CD4-positive, alpha-beta T cell (primary cell): ENCODE measurements at regions not wholly inside any gene's neighbourhood (a gene's known extent, or its start where the extent isn't known, plus 50 kb on each side); places are given as distances from the start of the nearest gene placed in this dataset.

Source experiments
- ATAC-seq: fragments of 200-7000 bp; cut with Tn5 transposase; one replicate; pipeline ENCODE4 v1.10.0; 2022; ENCODE audit warnings: mild to moderate bottlenecking; ENCODE audit not compliant: poor library complexity
- CTCF ChIA-PET: fragments of 350-600 bp; sonication (Branson Sonifier 250); formaldehyde crosslinking; loops from one replicate; lab custom pipeline; 2021; ENCODE audit warnings: antibody characterized with exemption, inconsistent platforms; lab: Charles Lee
- POLR2A ChIA-PET: fragments of 350-600 bp; sonication (Branson Sonifier 250); formaldehyde crosslinking; loops from one replicate; lab custom pipeline; 2021; ENCODE audit warnings: antibody characterized with exemption, inconsistent platforms; lab: Charles Lee
- DNase-seq, 14 experiments: peaks; one replicate each; pipeline ENCODE4 v3.0.0-alpha.2; 2013 to 2020; ENCODE audit warnings: mixed read lengths in 2 of 14
- H3K27ac ChIP-seq, 2 donors: one replicate each; pipeline versions ENCODE4 v1.5.1 to v1.7.0; 2013; ENCODE audit warnings: low read length in 2 of 2, low read depth in 1 of 2, mild to moderate bottlenecking in 1 of 2
- H3K27me3 ChIP-seq, 2 experiments: 1 replicate in 1 of 2; 2 replicates in 1 of 2; pipeline versions ENCODE4 v1.6.1 to v1.7.0; 2013; ENCODE audit warnings: low read length in 2 of 2, control low read depth in 1 of 2, mild to moderate bottlenecking in 1 of 2, moderate library complexity in 1 of 2; ENCODE audit not compliant: insufficient read depth in 2 of 2, control insufficient read depth in 1 of 2
- H3K36me3 ChIP-seq: one replicate; pipeline ENCODE4 v1.6.1; 2013; ENCODE audit warnings: low read length, control low read depth; ENCODE audit not compliant: insufficient read depth
- H3K4me1 ChIP-seq: one replicate; pipeline ENCODE4 v1.6.1; 2013; ENCODE audit warnings: low read length, control low read depth; ENCODE audit not compliant: insufficient read depth
- H3K4me3 ChIP-seq: one replicate; pipeline ENCODE4 v1.5.1; 2013; ENCODE audit warnings: mild to moderate bottlenecking, low read length, moderate library complexity
- H3K9me3 ChIP-seq, 2 experiments: 1 replicate in 1 of 2; 2 replicates in 1 of 2; pipeline versions ENCODE4 v1.6.1 to v1.7.0; 2013; ENCODE audit warnings: low read length in 2 of 2, mild to moderate bottlenecking in 2 of 2, control low read depth in 1 of 2, moderate library complexity in 1 of 2; ENCODE audit not compliant: control insufficient read depth in 1 of 2, insufficient read depth in 1 of 2
- H3K27ac Mint-ChIP-seq: one replicate; pipeline ENCODE4 v1.8.0; 2020; ENCODE audit warnings: mixed read lengths
- H3K27me3 Mint-ChIP-seq: one replicate; pipeline ENCODE4 v1.8.0; 2021; ENCODE audit warnings: mixed read lengths
- H3K36me3 Mint-ChIP-seq: one replicate; pipeline ENCODE4 v1.8.0; 2021; ENCODE audit warnings: low read depth, mixed read lengths
- H3K4me1 Mint-ChIP-seq: one replicate; pipeline ENCODE4 v1.8.0; 2021; ENCODE audit warnings: low read depth, mixed read lengths
- H3K4me3 Mint-ChIP-seq: one replicate; pipeline ENCODE4 v1.8.0; 2020; ENCODE audit warnings: mild to moderate bottlenecking, mixed read lengths
- H3K9me3 Mint-ChIP-seq: one replicate; pipeline ENCODE4 v1.8.0; 2020; ENCODE audit warnings: mixed read lengths
- intact Hi-C, 2 experiments: fragments of 100-400 bp; cut with DNase I in 1 of 2; cut with micrococcal nuclease in 1 of 2; formaldehyde crosslinking; loops; one replicate each; pipeline versions ENCODE4 v1.15.1 to v1.9.0; 2023 to 2025; cut with DNase I, micrococcal nuclease
- TF ChIP-seq, protein P1 (sequence below): fragments of 200-600 bp; IDR thresholded peaks from one replicate; pipeline ENCODE4 v1.8.0; 2022; ENCODE audit warnings: antibody characterized with exemption, mild to moderate bottlenecking

DNA sequence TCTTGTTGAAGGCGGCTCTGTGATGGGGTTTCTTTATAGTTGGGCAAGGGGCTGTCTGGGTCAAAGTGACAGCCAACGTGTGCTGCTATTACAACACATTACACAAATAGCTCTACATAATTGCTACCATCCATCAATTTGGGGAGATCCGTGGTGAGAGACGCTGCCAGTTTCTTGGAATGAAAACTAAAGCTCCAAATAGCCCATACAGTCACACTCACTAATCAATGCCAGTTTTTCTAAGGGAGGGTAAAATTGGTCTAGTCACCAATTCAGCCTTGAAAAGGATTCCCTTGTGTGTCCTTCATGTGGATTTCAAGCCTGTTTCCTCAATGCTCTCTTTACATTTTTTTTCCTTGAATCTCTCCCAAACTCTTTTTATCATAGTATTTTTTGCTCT is 343.3 kb upstream of the KLF4 start:
- peaks cover 4% of the 10 kb centered on the region for H3K27me3 Mint-ChIP-seq
- H3K4me1 Mint-ChIP-seq, result no peaks in the 10 kb centered on the region
- H3K27ac Mint-ChIP-seq, result no peak overlapping the region
- CTCF ChIA-PET, result no interaction called here
- ATAC-seq (no peak), DNase-seq (no peak)
- H3K4me3 Mint-ChIP-seq, result no peak overlapping the region
- Histone ChIP-seq H3K4me1 (no peaks in the 10 kb centered on the region), H3K27ac (no peak overlapping the region), H3K27me3 (no peaks in the 10 kb centered on the region), H3K4me3 (no peak overlapping the region), H3K36me3 (no peaks in the 10 kb centered on the region), H3K9me3 (no peaks in the 10 kb centered on the region)
- H3K36me3 Mint-ChIP-seq, result no peaks in the 10 kb centered on the region
- TF ChIP-seq, protein P1, sequence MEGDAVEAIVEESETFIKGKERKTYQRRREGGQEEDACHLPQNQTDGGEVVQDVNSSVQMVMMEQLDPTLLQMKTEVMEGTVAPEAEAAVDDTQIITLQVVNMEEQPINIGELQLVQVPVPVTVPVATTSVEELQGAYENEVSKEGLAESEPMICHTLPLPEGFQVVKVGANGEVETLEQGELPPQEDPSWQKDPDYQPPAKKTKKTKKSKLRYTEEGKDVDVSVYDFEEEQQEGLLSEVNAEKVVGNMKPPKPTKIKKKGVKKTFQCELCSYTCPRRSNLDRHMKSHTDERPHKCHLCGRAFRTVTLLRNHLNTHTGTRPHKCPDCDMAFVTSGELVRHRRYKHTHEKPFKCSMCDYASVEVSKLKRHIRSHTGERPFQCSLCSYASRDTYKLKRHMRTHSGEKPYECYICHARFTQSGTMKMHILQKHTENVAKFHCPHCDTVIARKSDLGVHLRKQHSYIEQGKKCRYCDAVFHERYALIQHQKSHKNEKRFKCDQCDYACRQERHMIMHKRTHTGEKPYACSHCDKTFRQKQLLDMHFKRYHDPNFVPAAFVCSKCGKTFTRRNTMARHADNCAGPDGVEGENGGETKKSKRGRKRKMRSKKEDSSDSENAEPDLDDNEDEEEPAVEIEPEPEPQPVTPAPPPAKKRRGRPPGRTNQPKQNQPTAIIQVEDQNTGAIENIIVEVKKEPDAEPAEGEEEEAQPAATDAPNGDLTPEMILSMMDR, result no peak
- intact Hi-C loops, result no loop called here
- POLR2A ChIA-PET, result no interaction called here
- H3K9me3 Mint-ChIP-seq, result peaks cover 14% of the 10 kb centered on the region

DNA sequence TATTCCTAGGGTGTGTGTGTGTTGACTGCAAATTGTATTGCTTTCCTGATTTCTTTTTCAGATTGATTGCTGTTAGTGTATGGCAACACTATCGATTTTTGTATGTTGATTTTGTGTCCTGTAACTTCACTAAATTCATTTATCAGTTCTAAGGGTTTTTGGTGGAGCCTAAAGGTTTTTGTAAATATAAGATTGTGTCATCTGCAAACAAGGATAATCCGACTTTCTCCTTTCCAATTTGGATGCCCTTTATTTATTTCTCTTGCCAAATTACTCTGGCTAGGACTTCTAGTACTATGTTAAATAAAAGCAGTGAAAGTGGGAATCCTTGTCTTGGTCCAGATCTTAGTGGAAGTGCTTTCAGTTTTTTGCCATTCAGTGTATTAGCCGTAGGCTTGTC is 340.9 kb upstream of the KLF4 start:
- Histone ChIP-seq H3K9me3 (peaks cover 0 to 9% of the 10 kb centered on the region in 2 experiments), H3K4me3 (no peak overlapping the region), H3K27ac (no peak overlapping the region), H3K27me3 (no peaks in the 10 kb centered on the region), H3K36me3 (no peaks in the 10 kb centered on the region), H3K4me1 (no peaks in the 10 kb centered on the region)
- CTCF ChIA-PET, result no interaction called here
- H3K27me3 Mint-ChIP-seq, result no peaks in the 10 kb centered on the region
- peaks cover 15% of the 10 kb centered on the region for H3K9me3 Mint-ChIP-seq
- POLR2A ChIA-PET, result no interaction called here
- no peak overlapping the region for H3K27ac Mint-ChIP-seq
- intact Hi-C loops, result no loop called here
- ATAC-seq (no peak), DNase-seq (no peak)
- H3K4me3 Mint-ChIP-seq, result no peak overlapping the region
- H3K36me3 Mint-ChIP-seq, result no peaks in the 10 kb centered on the region
- TF ChIP-seq, protein P1, result no peak
- H3K4me1 Mint-ChIP-seq, result no peaks in the 10 kb centered on the region

DNA sequence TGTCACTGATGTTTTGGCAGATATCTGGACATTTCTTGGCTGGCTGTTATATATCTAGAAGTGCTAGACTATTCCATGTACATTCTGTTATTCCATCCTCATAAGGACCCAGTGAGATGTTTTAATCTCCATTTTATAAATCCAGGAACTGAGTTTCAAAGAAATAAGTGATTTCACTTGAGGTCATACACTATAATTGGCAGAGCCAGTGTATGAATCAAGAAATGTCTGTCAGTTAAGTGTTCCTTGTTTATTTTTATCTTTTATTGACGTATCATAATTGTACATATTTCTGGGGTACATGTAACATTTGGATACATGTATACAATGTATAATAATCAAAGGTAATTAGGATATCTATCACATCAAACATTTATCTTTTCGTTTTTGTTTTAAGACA is 338.3 kb upstream of the KLF4 start:
- no peak overlapping the region for H3K27ac Mint-ChIP-seq
- no peaks in the 10 kb centered on the region for H3K4me1 Mint-ChIP-seq
- H3K27me3 Mint-ChIP-seq, result no peaks in the 10 kb centered on the region
- CTCF ChIA-PET, result no interaction called here
- no peaks in the 10 kb centered on the region for H3K27me3 ChIP-seq
- POLR2A ChIA-PET, result no interaction called here
- ATAC-seq (no peak), DNase-seq (no peak)
- H3K36me3 Mint-ChIP-seq, result no peaks in the 10 kb centered on the region
- no peaks in the 10 kb centered on the region for H3K4me1 ChIP-seq
- H3K27ac ChIP-seq, result no peak overlapping the region
- no peak overlapping the region for H3K4me3 Mint-ChIP-seq
- TF ChIP-seq, protein P1, result no peak
- H3K9me3 ChIP-seq, result peaks cover 0 to 9% of the 10 kb centered on the region in 2 experiments
- peaks cover 15% of the 10 kb centered on the region for H3K9me3 Mint-ChIP-seq
- H3K4me3 ChIP-seq, result no peak overlapping the region
- H3K36me3 ChIP-seq, result no peaks in the 10 kb centered on the region
- intact Hi-C loops, result no loop called here
